ENCODE measurements at regions not wholly inside any gene's neighbourhood (a gene's known extent, or its start where the extent isn't known, plus 50 kb on each side); places are given as distances from the start of the nearest gene placed in this dataset.
"Not testable (repeated sequence)": the region's sequence is repeated elsewhere in the genome, so short reads cannot be mapped to it uniquely, and the experiment has no call there.

GRCh38 chr3:99562138-99562537 lies 76.3 kb upstream of the COL8A1 start:
- TF ChIP-seq POLR2A (IDR thresholded peaks at IDR 0.05), result no peak
- no peak for TF ChIP-seq CTCF (IDR thresholded peaks at IDR 0.05)
- no peaks in the 10 kb centered on the region for H3K27me3 ChIP-seq
- H3K9me3 ChIP-seq, result no peaks in the 10 kb centered on the region
- H3K36me3 ChIP-seq, result no peaks in the 10 kb centered on the region
- H3K4me1 ChIP-seq, result no peaks in the 10 kb centered on the region
- no peak overlapping the region for H3K4me3 ChIP-seq
- no peak overlapping the region for H3K27ac ChIP-seq
- no peak for DNase-seq

GRCh38 chr3:99561056-99561455 lies 77.3 kb upstream of the COL8A1 start:
- TF ChIP-seq POLR2A (IDR thresholded peaks at IDR 0.05) (no peak), CTCF (IDR thresholded peaks at IDR 0.05) (no peak)
- H3K9me3 ChIP-seq, result no peaks in the 10 kb centered on the region
- DNase-seq, result no peak
- no peaks in the 10 kb centered on the region for H3K27me3 ChIP-seq
- no peaks in the 10 kb centered on the region for H3K4me1 ChIP-seq
- no peak overlapping the region for H3K4me3 ChIP-seq
- H3K27ac ChIP-seq, result no peak overlapping the region
- no peaks in the 10 kb centered on the region for H3K36me3 ChIP-seq

- H3K27me3 ChIP-seq, result no peaks in the 10 kb centered on the region
- H3K4me1 ChIP-seq, result no peaks in the 10 kb centered on the region
- DNase-seq, result no peak
- H3K27ac ChIP-seq, result no peak overlapping the region
- TF ChIP-seq CTCF (IDR thresholded peaks at IDR 0.05) (no peak), POLR2A (IDR thresholded peaks at IDR 0.05) (no peak)
- H3K4me3 ChIP-seq, result no peak overlapping the region
- H3K9me3 ChIP-seq, result no peaks in the 10 kb centered on the region
- H3K36me3 ChIP-seq, result no peaks in the 10 kb centered on the region
Measured at GRCh38 chr3:99559196-99559595, 79.2 kb upstream of the COL8A1 start.

- not testable (repeated sequence) for H3K4me1 ChIP-seq, H3K27ac ChIP-seq, DNase-seq, H3K27me3 ChIP-seq, H3K36me3 ChIP-seq, H3K9me3 ChIP-seq, H3K4me3 ChIP-seq
Measured at GRCh38 chr3:99555885-99556284, 82.5 kb upstream of the COL8A1 start.

- DNase-seq, result no peak
- Histone ChIP-seq H3K36me3 (no peaks in the 10 kb centered on the region), H3K27ac (no peak overlapping the region), H3K4me3 (no peak overlapping the region), H3K4me1 (no peaks in the 10 kb centered on the region), H3K27me3 (no peaks in the 10 kb centered on the region), H3K9me3 (no peaks in the 10 kb centered on the region)
- TF ChIP-seq CTCF (IDR thresholded peaks at IDR 0.05), result no peak
- TF ChIP-seq POLR2A (IDR thresholded peaks at IDR 0.05), result no peak
Measured at GRCh38 chr3:99551520-99551919, 86.9 kb upstream of the COL8A1 start.

GRCh38 chr3:99549957-99550603 lies 88.3 kb upstream of the COL8A1 start:
- H3K9me3 ChIP-seq, result no peaks in the 10 kb centered on the region
- TF ChIP-seq CTCF (IDR thresholded peaks at IDR 0.05), result no peak
- no peak for TF ChIP-seq POLR2A (IDR thresholded peaks at IDR 0.05)
- H3K4me3 ChIP-seq, result no peak overlapping the region
- H3K27ac ChIP-seq, result no peak overlapping the region
- H3K36me3 ChIP-seq, result no peaks in the 10 kb centered on the region
- no peak for DNase-seq
- H3K4me1 ChIP-seq, result no peaks in the 10 kb centered on the region
- no peaks in the 10 kb centered on the region for H3K27me3 ChIP-seq

Measured in Peyer's patch (tissue), 4 donors.